HEK293 (cell line): ENCODE measurements at regions not wholly inside any gene's neighbourhood (a gene's known extent, or its start where the extent isn't known, plus 50 kb on each side); places are given as distances from the start of the nearest gene placed in this dataset.

Experiments used
- CTCF ChIA-PET: fragments of 350-600 bp; formaldehyde crosslinking; extraction: SDS; loops from one replicate; lab custom pipeline; 2021; ENCODE audit warnings: antibody characterized with exemption; lab: Yijun Ruan, JAX
- POLR2A ChIA-PET: fragments of 300-600 bp; formaldehyde crosslinking; extraction: SDS; loops from one replicate; lab custom pipeline; 2020; ENCODE audit warnings: antibody characterized with exemption, inconsistent platforms; lab: Yijun Ruan, JAX
- H3K27ac ChIP-seq: fragments of 200-500 bp; sonication (Bioruptor generic); 2 replicates; pipeline ENCODE4 v1.5.1; 2014; ENCODE audit warnings: low read depth, low read length, control low read depth, inconsistent platforms; ENCODE audit errors: extremely low read depth
- H3K36me3 ChIP-seq, 2 experiments: fragments of 200-500 bp in 1 of 2; sonication (Bioruptor generic) in 1 of 2; 1 replicate in 1 of 2; 2 replicates in 1 of 2; pipeline ENCODE4 v1.5.1; 2014 to 2017; ENCODE audit warnings: inconsistent platforms in 2 of 2, low read length in 2 of 2; ENCODE audit not compliant: control insufficient read depth in 2 of 2, insufficient read depth in 1 of 2
- H3K4me1 ChIP-seq: fragments of 200-500 bp; sonication (Bioruptor generic); 2 replicates; pipeline ENCODE4 v1.5.1; 2014; ENCODE audit warnings: mild to moderate bottlenecking, low read length, inconsistent platforms; ENCODE audit not compliant: control insufficient read depth, insufficient read depth
- H3K4me3 ChIP-seq: 2 replicates; pipeline ENCODE4 v1.5.1; 2011; ENCODE audit warnings: low read depth, mild to moderate bottlenecking, control low read depth, low read length, moderate library complexity
- H3K9me3 ChIP-seq: fragments of 200-500 bp; sonication (Bioruptor generic); 2 replicates; pipeline ENCODE4 v1.5.1; 2014; ENCODE audit warnings: low read depth, low read length, inconsistent platforms; ENCODE audit not compliant: control insufficient read depth, insufficient read depth
- HIC1 ChIP-seq: fragments of 450-650 bp; formaldehyde crosslinking; IDR thresholded peaks from 2 replicates; pipeline ENCODE4 v1.5.1; 2016; ENCODE audit warnings: missing biosample characterization, missing genetic modification characterization
- MYNN ChIP-seq: fragments of 450-650 bp; formaldehyde crosslinking; IDR thresholded peaks from 2 replicates; pipeline ENCODE4 v1.5.1; 2016; ENCODE audit warnings: missing biosample characterization, missing genetic modification characterization, borderline replicate concordance
- SETDB1 ChIP-seq: IDR thresholded peaks from one replicate; pipeline ENCODE4 v1.6.1; 2017; ENCODE audit warnings: mild to moderate bottlenecking, low read length, moderate library complexity, mixed read lengths; ENCODE audit not compliant: insufficient read length
- ZBTB11 ChIP-seq: fragments of 450-650 bp; formaldehyde crosslinking; conservative IDR thresholded peaks from 2 replicates; pipeline ENCODE4 v1.5.1; 2016; ENCODE audit warnings: low read depth, missing biosample characterization, missing genetic modification characterization
- ZNF112 ChIP-seq: fragments of 450-650 bp; formaldehyde crosslinking; IDR thresholded peaks from 2 replicates; pipeline ENCODE4 v1.5.0; 2017; ENCODE audit warnings: missing biosample characterization, missing genetic modification characterization
- ZNF138 ChIP-seq: fragments of 450-650 bp; formaldehyde crosslinking; IDR thresholded peaks from 2 replicates; pipeline ENCODE4 v1.5.1; 2016; ENCODE audit warnings: missing biosample characterization, missing genetic modification characterization, borderline replicate concordance
- ZNF155 ChIP-seq: fragments of 450-650 bp; formaldehyde crosslinking; IDR thresholded peaks from 2 replicates; pipeline ENCODE4 v1.5.1; 2016; ENCODE audit warnings: missing biosample characterization, missing genetic modification characterization
- ZNF16 ChIP-seq: fragments of 450-650 bp; formaldehyde crosslinking; IDR thresholded peaks from 2 replicates; pipeline ENCODE4 v1.5.1; 2016; ENCODE audit warnings: low read depth, missing biosample characterization, missing genetic modification characterization
- ZNF169 ChIP-seq: fragments of 450-650 bp; formaldehyde crosslinking; IDR thresholded peaks from 2 replicates; pipeline ENCODE4 v1.5.1; 2016; ENCODE audit warnings: missing biosample characterization, missing genetic modification characterization
- ZNF239 ChIP-seq: fragments of 450-650 bp; formaldehyde crosslinking; IDR thresholded peaks from 2 replicates; pipeline ENCODE4 v1.5.1; 2016; ENCODE audit warnings: missing biosample characterization, missing genetic modification characterization
- ZNF292 ChIP-seq: fragments of 450-650 bp; formaldehyde crosslinking; IDR thresholded peaks from 2 replicates; pipeline ENCODE4 v1.5.1; 2016; ENCODE audit warnings: low read depth, missing biosample characterization, missing genetic modification characterization, borderline replicate concordance
- ZNF366 ChIP-seq: fragments of 450-650 bp; formaldehyde crosslinking; conservative IDR thresholded peaks from 2 replicates; pipeline ENCODE4 v1.5.1; 2016; ENCODE audit warnings: missing biosample characterization, missing genetic modification characterization
- ZNF37A ChIP-seq: fragments of 450-650 bp; IDR thresholded peaks from 2 replicates; pipeline ENCODE4 v1.5.1; 2018; ENCODE audit warnings: missing biosample characterization, missing genetic modification characterization
- ZNF426 ChIP-seq: fragments of 450-650 bp; formaldehyde crosslinking; IDR thresholded peaks from 2 replicates; pipeline ENCODE4 v1.5.1; 2017; ENCODE audit warnings: missing biosample characterization, missing genetic modification characterization, mild to moderate bottlenecking, inconsistent platforms, moderate library complexity
- ZNF48 ChIP-seq: fragments of 450-650 bp; formaldehyde crosslinking; IDR thresholded peaks from 2 replicates; pipeline ENCODE4 v1.5.1; 2016; ENCODE audit warnings: missing biosample characterization, missing genetic modification characterization
- ZNF549 ChIP-seq: fragments of 450-650 bp; IDR thresholded peaks from 2 replicates; pipeline ENCODE4 v1.5.1; 2018; ENCODE audit warnings: missing biosample characterization, missing genetic modification characterization, mild to moderate bottlenecking, inconsistent platforms, moderate library complexity
- ZNF624 ChIP-seq: fragments of 450-650 bp; formaldehyde crosslinking; IDR thresholded peaks from 2 replicates; pipeline ENCODE4 v1.5.1; 2017; ENCODE audit warnings: missing biosample characterization, missing genetic modification characterization
- ZNF664 ChIP-seq: fragments of 450-650 bp; formaldehyde crosslinking; IDR thresholded peaks from 2 replicates; pipeline ENCODE4 v1.5.1; 2016; ENCODE audit warnings: missing biosample characterization, missing genetic modification characterization
- ZNF670 ChIP-seq: fragments of 450-650 bp; formaldehyde crosslinking; IDR thresholded peaks from 2 replicates; pipeline ENCODE4 v1.5.1; 2016; ENCODE audit warnings: missing biosample characterization, missing genetic modification characterization, low read depth
- ZNF768 ChIP-seq: fragments of 450-650 bp; formaldehyde crosslinking; IDR thresholded peaks from 2 replicates; pipeline ENCODE4 v1.5.1; 2018; ENCODE audit warnings: missing biosample characterization, mild to moderate bottlenecking, missing genetic modification characterization

- TF ChIP-seq ZNF169 (tag by site-specific recombination) (no peak), ZNF664 (tag by site-specific recombination) (no peak), ZNF624 (tag by site-specific recombination) (no peak), ZNF549 (no peak), ZNF155 (tag by site-specific recombination) (no peak), ZNF239 (no peak), ZNF366 (tag by site-specific recombination) (no peak), ZNF292 (tag by site-specific recombination) (no peak), ZNF48 (tag by site-specific recombination) (no peak), ZNF16 (tag by site-specific recombination) (no peak), SETDB1 (no peak), ZNF112 (tag by site-specific recombination) (no peak), ZNF426 (tag by site-specific recombination) (no peak)
- TF ChIP-seq, all 188 proteins: peak for 0
Measured at GRCh38 chr1:185500001-185500626, 183.1 kb upstream of the IVNS1ABP start (continued).

- no peak overlapping the region for H3K4me3 ChIP-seq
- CTCF ChIA-PET = interaction anchor here (1.0 kb wide), 1 partner anchor 9 kb away, joined by 3 read pairs; no protein-coding TSS in a partner anchor
- POLR2A ChIA-PET = no interaction called here
- H3K36me3 ChIP-seq = no peaks in the 10 kb centered on the region
- H3K9me3 ChIP-seq = no peaks in the 10 kb centered on the region
- no peaks in the 10 kb centered on the region for H3K4me1 ChIP-seq
- TF ChIP-seq ZNF138 (tag by site-specific recombination) (no peak), MYNN (tag by site-specific recombination) (no peak), ZBTB11 (tag by site-specific recombination) (no peak), ZNF670 (tag by site-specific recombination) (no peak), HIC1 (tag by site-specific recombination) (no peak)
- TF ChIP-seq, all 188 proteins: peak for 0
- H3K27ac ChIP-seq = no peak overlapping the region
Measured at GRCh38 chr1:185498207-185498606, 181.2 kb upstream of the IVNS1ABP start.

GRCh38 chr1:185497177-185497576 is 180.1 kb upstream of the IVNS1ABP start:
- TF ChIP-seq ZNF768 (tag by site-specific recombination) (peak; percentile 18; the same call in 1 of the 2 replicates), ZNF37A (tag by site-specific recombination) (no peak)
- Histone ChIP-seq H3K4me1 (no peaks in the 10 kb centered on the region), H3K36me3 (no peaks in the 10 kb centered on the region), H3K27ac (no peak overlapping the region), H3K9me3 (no peaks in the 10 kb centered on the region), H3K4me3 (no peak overlapping the region)
- ChIA-PET POLR2A (no interaction called here), CTCF (no interaction called here)
